GM18907 (cell line): ENCODE measurements at regions not wholly inside any gene's neighbourhood (a gene's known extent, or its start where the extent isn't known, plus 50 kb on each side); places are given as distances from the start of the nearest gene placed in this dataset.
"Not testable (repeated sequence)": the region's sequence is repeated elsewhere in the genome, so short reads cannot be mapped to it uniquely, and the experiment has no call there.

Experiments
- ATAC-seq: cut with Tn5 transposase; IDR thresholded peaks from one replicate; pipeline ENCODE4 v1.9.1; 2021; ENCODE audit warnings: mild to moderate bottlenecking, moderate library complexity; ENCODE audit not compliant: unreplicated experiment

DNA sequence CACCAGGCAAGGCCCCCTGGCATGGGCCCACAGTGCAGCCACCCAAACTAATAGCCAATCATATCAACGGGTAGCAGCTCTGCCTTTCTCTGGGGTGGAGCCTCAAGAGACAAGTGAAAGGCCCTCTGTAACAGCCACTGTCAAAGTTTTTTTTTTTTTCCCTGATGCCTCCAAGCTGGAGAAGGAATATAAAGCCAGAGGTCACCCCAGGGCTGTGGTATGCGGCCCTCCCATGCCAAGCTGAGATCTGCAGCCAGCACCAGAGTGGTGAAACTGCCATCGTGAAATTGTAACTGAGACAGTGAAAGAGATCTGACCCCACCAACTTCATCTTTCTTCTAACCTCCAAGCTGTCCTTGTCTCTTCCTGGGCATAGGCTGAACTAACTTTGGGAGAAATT, 407.0 kb downstream of the KLHL4 start:
- no peak for ATAC-seq

GRCh38 chrX:87941841-87942240, 424.2 kb downstream of the KLHL4 start:
- ATAC-seq, result no peak

DNA sequence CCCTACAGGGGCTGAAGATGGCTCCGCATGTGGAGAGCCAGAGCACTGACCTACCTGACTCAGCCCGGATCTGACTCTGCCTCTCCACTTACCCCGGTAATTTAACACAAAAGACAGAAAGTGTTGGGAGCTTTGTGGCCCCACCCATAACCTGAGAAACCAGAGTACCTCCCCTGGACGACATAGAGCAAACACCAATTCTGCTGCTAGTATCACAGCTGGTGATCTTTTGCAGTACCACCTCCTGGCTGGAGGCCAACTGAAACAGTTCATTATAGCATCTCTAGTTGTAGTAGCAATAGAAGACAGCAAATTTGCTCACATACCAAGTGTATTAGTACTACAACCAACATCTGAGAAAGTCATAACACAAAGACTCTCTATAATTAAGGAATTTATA, 443.9 kb downstream of the KLHL4 start:
- ATAC-seq, result no peak

DNA sequence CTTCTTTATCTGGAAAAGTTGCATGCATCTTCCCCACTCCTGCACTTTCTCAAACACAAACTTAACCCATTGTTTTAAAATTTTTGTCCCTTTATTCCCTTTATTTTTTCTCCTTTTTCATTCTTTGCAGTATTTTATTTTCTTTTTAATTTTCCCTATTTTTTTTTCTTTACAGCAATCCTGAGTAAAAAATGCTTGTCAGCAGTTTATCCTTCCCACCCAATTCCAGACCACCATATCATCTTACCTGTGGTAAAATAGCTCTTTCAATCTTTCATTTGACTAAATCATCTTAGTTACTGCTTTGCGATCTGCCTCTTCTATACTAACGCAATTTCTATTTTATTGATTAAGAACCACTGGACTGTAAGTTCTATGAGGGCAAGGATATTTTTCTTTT, 450.5 kb downstream of the KLHL4 start:
- no peak for ATAC-seq

DNA sequence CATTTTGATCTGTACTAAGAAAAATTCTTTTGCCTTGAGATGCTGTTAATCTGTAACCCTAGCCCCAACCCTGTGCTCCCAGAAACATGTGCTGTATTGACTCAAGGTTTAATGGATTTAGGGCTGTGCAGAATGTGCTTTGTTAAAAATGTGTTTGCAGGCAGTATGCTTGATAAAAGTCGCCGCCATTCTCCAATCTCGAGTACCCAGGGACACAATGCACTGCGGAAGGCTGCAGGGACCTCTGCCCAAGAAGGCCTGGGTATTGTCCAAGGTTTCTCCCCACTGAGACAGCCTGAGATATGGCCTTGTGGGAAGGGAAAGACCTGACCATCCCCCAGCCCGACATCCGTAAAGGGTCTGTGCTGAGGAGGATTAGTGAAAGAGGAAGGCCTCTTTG, 454.5 kb downstream of the KLHL4 start:
- not testable (repeated sequence) for ATAC-seq

GRCh38 chrX:87975365-87975764, 457.8 kb downstream of the KLHL4 start:
- ATAC-seq, result no peak

DNA sequence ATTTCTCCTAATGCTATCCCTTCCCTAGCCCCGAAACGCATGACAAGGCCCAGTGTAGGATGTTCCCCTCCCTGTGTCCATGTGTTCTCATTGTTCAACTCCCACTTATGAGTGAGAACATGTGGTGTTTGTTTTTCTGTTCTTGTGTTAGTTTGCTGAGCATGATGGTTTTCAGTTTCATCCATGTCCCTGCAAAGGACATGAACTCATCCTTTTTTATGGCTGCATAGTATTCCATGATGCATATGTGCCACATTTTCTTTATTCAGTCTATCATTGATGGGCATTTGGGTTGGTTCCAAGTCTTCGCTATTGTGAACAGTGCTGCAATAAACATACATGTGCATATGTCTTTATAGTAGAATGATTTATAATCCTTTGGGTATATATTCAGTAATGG, 490.3 kb downstream of the KLHL4 start:
- ATAC-seq, result not testable (repeated sequence)

DNA sequence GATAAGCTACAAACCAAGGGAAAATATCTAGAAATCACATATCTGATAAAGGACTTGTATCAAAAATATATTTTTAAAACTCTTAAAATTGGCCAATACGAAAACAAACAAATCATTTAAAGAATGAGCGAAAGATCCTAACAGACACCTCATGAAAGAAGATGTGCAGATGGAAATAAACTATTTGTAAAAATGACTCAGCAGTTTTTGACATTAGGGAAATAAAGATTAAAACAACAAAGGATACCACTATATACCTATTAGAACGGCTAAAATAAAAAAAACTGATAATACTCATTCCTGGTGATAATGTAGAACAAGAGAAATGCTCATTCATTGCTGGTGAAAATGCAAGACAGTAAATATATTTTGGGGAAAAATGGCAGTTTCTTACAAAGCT, 506.4 kb downstream of the KLHL4 start:
- no peak for ATAC-seq

GRCh38 chrX:88072339-88073030, 554.9 kb downstream of the KLHL4 start:
- ATAC-seq, result no peak

DNA sequence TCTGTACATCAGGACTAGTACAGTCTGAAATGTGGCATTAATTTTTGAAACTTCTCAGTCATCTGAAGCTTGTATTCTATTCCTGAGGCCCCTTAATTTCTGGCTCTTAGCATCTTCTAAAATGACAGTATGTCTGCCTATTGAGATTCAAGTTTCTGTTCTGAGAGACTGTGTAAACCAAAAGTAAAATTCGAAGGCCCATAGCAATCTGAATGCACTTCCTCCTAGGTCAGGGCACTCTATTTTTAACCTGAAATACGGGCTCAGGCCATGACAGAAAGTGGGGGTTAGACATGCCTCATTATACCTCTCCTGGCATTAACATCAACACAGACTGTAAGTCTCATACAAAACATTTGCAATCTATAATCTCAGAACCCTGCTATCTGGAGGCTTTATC, 584.4 kb downstream of the KLHL4 start:
- ATAC-seq, result no peak

- ATAC-seq, result no peak
These were observed 611.3 kb upstream of the CPXCR1 start for GRCh38 chrX:88135735-88136134.

GRCh38 chrX:88136328-88136727, 610.7 kb upstream of the CPXCR1 start:
- no peak for ATAC-seq

GRCh38 chrX:88146577-88146976, 600.4 kb upstream of the CPXCR1 start:
- ATAC-seq, result no peak

GRCh38 chrX:88170553-88170952, 576.5 kb upstream of the CPXCR1 start:
- ATAC-seq, result no peak

- not testable (repeated sequence) for ATAC-seq
These were observed 573.0 kb upstream of the CPXCR1 start for GRCh38 chrX:88173932-88174440.

- ATAC-seq, result no peak
These were observed 544.9 kb upstream of the CPXCR1 start for GRCh38 chrX:88202149-88202548.

GRCh38 chrX:88244066-88244465, 503.0 kb upstream of the CPXCR1 start:
- no peak for ATAC-seq

GRCh38 chrX:88284844-88285243, 462.2 kb upstream of the CPXCR1 start:
- ATAC-seq, result no peak

- ATAC-seq, result not testable (repeated sequence)
These were observed 433.1 kb upstream of the CPXCR1 start for GRCh38 chrX:88313972-88314371.

- no peak for ATAC-seq
These were observed 421.4 kb upstream of the CPXCR1 start for GRCh38 chrX:88325634-88326033.

DNA sequence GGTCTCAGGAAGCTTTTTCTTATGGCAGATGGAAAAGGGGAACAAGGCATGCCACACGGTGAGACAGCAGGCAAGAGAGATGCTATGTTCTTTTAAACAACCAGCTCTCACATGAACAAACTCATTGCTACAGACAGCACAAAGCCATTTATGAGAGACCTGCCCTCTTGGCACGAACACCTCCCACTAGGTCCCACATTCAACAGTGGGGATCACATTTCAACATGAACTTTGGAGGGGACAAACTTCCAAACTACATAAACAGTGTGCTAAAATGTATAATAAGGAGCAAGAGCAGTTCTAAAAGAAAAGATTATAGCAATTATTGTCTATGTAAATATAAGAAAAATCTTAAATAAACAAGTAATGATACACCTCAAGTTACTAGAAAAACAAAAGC, 391.8 kb upstream of the CPXCR1 start:
- ATAC-seq, result no peak

DNA sequence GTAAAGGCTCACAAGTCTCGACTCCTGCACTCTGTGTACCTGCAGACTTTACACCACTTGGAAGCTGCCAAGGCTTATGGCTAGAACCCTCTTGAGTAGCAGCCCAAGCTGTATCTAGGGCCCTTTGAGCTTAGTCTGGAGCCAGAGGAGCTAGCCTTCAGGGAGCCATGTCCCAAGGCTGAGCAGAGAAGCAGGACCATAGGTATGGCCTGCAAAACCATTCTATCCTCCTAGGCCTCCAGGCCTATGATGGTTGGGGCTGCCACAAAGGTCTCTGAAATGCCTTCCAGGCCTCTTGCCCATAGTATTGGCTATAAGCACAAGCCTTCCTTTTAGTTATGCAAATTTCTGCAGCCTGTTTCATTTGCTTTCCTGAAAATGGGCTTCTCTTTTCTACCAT, 380.7 kb upstream of the CPXCR1 start:
- ATAC-seq, result no peak

GRCh38 chrX:88378406-88378805, 368.6 kb upstream of the CPXCR1 start:
- ATAC-seq, result no peak
